ENCODE measurements at regions not wholly inside any gene's neighbourhood (a gene's known extent, or its start where the extent isn't known, plus 50 kb on each side); places are given as distances from the start of the nearest gene placed in this dataset.

DNA sequence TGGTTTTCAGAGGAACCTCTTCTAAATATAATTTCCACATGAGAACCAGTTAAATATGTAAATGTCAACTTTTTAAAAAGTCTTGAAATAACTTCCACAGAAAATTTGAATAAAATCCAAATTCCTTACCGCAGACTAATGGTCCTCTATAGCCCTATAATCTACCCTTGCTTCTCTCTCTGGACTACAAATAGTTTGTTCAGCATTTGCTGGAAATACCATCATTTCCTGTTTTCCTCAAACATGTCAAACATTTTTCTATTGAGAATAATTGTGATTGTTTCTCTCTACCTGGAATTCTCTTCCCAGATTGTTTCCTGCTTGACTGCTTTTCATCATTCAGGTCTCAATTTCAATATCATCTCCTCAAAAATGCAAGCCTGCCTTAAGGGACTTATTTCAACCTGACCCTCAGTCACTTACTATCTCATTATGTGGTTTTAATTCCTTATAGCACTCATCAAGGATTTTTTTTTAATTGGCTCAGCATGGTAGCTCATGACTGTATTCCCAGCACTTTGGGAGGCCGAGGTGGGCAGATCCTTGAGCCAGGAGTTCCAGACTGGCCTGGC is 898.9 kb upstream of the MIR17HG start:
- 86% methylated on average over 2 of the region's 2 CpGs for WGBS (ENCODE audit: low lambda C conversion rate, missing lambda C conversion rate)
- Histone ChIP-seq H3K4me2 (no peak overlapping the region), H4K20me1 (ENCODE audit: insufficient read depth, poor library complexity, severe bottlenecking) (no peaks in the 10 kb centered on the region), H3K4me1 (ENCODE audit: insufficient read depth) (no peaks in the 10 kb centered on the region), H3K27me3 (no peaks in the 10 kb centered on the region), H3K27ac (no peak overlapping the region), H3K9me3 (ENCODE audit: low read depth) (no peaks in the 10 kb centered on the region), H3K9me2 (replicated peaks; ENCODE audit: insufficient read depth) (no peaks in the 10 kb centered on the region), H3K79me2 (no peaks in the 10 kb centered on the region), H3K4me3 (no peak overlapping the region), H2AFZ (no peak overlapping the region), H3K36me3 (replicated peaks; ENCODE audit: insufficient read depth, low read depth) (no peaks in the 10 kb centered on the region)
- DNase-seq (ENCODE audit: low spot score): no peak
- TF ChIP-seq, protein P1, sequence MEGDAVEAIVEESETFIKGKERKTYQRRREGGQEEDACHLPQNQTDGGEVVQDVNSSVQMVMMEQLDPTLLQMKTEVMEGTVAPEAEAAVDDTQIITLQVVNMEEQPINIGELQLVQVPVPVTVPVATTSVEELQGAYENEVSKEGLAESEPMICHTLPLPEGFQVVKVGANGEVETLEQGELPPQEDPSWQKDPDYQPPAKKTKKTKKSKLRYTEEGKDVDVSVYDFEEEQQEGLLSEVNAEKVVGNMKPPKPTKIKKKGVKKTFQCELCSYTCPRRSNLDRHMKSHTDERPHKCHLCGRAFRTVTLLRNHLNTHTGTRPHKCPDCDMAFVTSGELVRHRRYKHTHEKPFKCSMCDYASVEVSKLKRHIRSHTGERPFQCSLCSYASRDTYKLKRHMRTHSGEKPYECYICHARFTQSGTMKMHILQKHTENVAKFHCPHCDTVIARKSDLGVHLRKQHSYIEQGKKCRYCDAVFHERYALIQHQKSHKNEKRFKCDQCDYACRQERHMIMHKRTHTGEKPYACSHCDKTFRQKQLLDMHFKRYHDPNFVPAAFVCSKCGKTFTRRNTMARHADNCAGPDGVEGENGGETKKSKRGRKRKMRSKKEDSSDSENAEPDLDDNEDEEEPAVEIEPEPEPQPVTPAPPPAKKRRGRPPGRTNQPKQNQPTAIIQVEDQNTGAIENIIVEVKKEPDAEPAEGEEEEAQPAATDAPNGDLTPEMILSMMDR (IDR thresholded peaks at IDR 0.05; ENCODE audit: poor library complexity): no peak
- TF ChIP-seq EZH2phosphoT487 (IDR thresholded peaks at IDR 0.05; ENCODE audit: low read depth, severe bottlenecking, unreplicated experiment): no peak
- TF ChIP-seq EZH2 (IDR thresholded peaks at IDR 0.05; ENCODE audit: borderline replicate concordance): no peak

DNA sequence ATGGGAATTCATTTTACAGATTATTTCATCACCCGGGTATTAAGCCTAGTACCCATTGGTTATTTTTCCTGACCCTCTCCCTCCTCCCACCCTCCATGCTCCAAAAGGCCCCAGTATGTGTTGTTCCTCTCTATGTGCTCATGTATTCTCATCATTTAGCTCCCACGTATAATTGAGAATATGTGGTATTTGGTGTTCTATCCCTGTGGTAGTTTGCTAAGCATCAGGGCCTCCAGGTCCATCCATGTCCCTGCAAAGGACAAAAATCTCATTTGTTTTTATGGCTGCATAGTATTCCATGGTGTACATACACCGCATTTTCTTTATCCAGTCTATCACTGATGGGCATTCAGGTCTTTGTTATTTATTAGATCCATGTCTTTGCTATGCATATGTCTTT is 894.1 kb upstream of the MIR17HG start:
- no peak for TF ChIP-seq EZH2 (IDR thresholded peaks at IDR 0.05; ENCODE audit: borderline replicate concordance)
- no peak for TF ChIP-seq EZH2phosphoT487 (IDR thresholded peaks at IDR 0.05; ENCODE audit: low read depth, severe bottlenecking, unreplicated experiment)
- TF ChIP-seq, protein P1 (IDR thresholded peaks at IDR 0.05; ENCODE audit: poor library complexity): no peak
- DNase-seq (ENCODE audit: low spot score): no peak
- 96% methylated on average over 3 of the region's 3 CpGs for WGBS (ENCODE audit: low lambda C conversion rate, missing lambda C conversion rate)
- Histone ChIP-seq H3K9me2 (replicated peaks; ENCODE audit: insufficient read depth) (no peaks in the 10 kb centered on the region), H3K27me3 (no peaks in the 10 kb centered on the region), H3K27ac (no peak overlapping the region), H3K9me3 (ENCODE audit: low read depth) (no peaks in the 10 kb centered on the region), H2AFZ (no peak overlapping the region), H3K79me2 (no peaks in the 10 kb centered on the region), H3K4me2 (no peak overlapping the region), H3K4me3 (no peak overlapping the region), H4K20me1 (ENCODE audit: insufficient read depth, poor library complexity, severe bottlenecking) (no peaks in the 10 kb centered on the region), H3K36me3 (replicated peaks; ENCODE audit: insufficient read depth, low read depth) (no peaks in the 10 kb centered on the region), H3K4me1 (ENCODE audit: insufficient read depth) (no peaks in the 10 kb centered on the region)

DNA sequence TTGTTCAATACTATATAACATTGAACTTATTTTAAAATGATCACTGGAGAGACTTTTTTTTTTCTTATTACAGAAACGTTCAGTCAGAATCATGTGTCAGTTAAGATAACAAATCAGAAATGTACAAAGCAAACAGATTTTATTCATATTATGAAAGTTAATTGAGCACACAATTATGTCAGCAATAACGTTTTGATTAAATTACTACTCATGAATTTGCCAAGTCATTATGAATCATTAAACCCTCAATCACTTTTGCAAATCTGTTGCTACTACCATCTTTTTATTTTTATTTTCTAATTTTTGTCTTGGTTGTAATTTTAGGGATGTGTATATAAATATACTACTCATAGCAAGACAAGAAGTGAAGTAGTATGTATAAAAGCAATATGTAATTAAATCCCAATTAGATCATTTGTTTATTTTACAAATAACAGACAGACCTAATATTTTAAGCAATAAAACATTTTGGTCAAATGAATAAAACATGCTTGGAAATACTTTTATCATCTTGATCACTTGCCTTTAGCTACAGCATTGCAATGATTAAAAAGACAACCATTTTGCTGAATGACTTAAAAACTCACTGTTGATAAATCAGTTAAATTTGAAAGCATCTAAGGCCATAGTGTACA is 893.4 kb upstream of the MIR17HG start:
- 87% methylated on average over 2 of the region's 2 CpGs for WGBS (ENCODE audit: low lambda C conversion rate, missing lambda C conversion rate)

More for the DNA sequence above, 893.4 kb upstream of the MIR17HG start:
- no peaks in the 10 kb centered on the region for H3K9me2 ChIP-seq (replicated peaks; ENCODE audit: insufficient read depth)
- H4K20me1 ChIP-seq (ENCODE audit: insufficient read depth, poor library complexity, severe bottlenecking): no peaks in the 10 kb centered on the region
- no peaks in the 10 kb centered on the region for H3K36me3 ChIP-seq (replicated peaks; ENCODE audit: insufficient read depth, low read depth)
- no peaks in the 10 kb centered on the region for H3K79me2 ChIP-seq
- H3K4me3 ChIP-seq: no peak overlapping the region
- DNase-seq (ENCODE audit: low spot score): no peak
- H3K4me2 ChIP-seq: no peak overlapping the region
- no peaks in the 10 kb centered on the region for H3K27me3 ChIP-seq
- no peak overlapping the region for H2AFZ ChIP-seq
- H3K27ac ChIP-seq: no peak overlapping the region
- no peaks in the 10 kb centered on the region for H3K9me3 ChIP-seq (ENCODE audit: low read depth)
- H3K4me1 ChIP-seq (ENCODE audit: insufficient read depth): no peaks in the 10 kb centered on the region
- TF ChIP-seq EZH2 (IDR thresholded peaks at IDR 0.05; ENCODE audit: borderline replicate concordance): no peak
- TF ChIP-seq EZH2phosphoT487 (IDR thresholded peaks at IDR 0.05; ENCODE audit: low read depth, severe bottlenecking, unreplicated experiment): no peak
- TF ChIP-seq, protein P1 (IDR thresholded peaks at IDR 0.05; ENCODE audit: poor library complexity): no peak
